ENCODE measurements at regions not wholly inside any gene's neighbourhood (a gene's known extent, or its start where the extent isn't known, plus 50 kb on each side); places are given as distances from the start of the nearest gene placed in this dataset.

GRCh38 chr5:158074597-158074991, 215.6 kb upstream of the CLINT1 start:
- no peak for TF ChIP-seq ATF3 (CRISPR knock-in tag; conservative IDR thresholded peaks at IDR 0.05)
- TF ChIP-seq, protein P1, sequence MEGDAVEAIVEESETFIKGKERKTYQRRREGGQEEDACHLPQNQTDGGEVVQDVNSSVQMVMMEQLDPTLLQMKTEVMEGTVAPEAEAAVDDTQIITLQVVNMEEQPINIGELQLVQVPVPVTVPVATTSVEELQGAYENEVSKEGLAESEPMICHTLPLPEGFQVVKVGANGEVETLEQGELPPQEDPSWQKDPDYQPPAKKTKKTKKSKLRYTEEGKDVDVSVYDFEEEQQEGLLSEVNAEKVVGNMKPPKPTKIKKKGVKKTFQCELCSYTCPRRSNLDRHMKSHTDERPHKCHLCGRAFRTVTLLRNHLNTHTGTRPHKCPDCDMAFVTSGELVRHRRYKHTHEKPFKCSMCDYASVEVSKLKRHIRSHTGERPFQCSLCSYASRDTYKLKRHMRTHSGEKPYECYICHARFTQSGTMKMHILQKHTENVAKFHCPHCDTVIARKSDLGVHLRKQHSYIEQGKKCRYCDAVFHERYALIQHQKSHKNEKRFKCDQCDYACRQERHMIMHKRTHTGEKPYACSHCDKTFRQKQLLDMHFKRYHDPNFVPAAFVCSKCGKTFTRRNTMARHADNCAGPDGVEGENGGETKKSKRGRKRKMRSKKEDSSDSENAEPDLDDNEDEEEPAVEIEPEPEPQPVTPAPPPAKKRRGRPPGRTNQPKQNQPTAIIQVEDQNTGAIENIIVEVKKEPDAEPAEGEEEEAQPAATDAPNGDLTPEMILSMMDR (IDR thresholded peaks at IDR 0.05), result no peak
- no peak for TF ChIP-seq ESRRA (CRISPR knock-in tag; IDR thresholded peaks at IDR 0.05; ENCODE audit: borderline replicate concordance)
- TF ChIP-seq, protein P2, sequence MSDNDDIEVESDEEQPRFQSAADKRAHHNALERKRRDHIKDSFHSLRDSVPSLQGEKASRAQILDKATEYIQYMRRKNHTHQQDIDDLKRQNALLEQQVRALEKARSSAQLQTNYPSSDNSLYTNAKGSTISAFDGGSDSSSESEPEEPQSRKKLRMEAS (CRISPR knock-in tag; IDR thresholded peaks at IDR 0.05), result no peak
- no peak for TF ChIP-seq ARID4B (CRISPR knock-in tag; IDR thresholded peaks at IDR 0.05; ENCODE audit: borderline replicate concordance)
- no peak for TF ChIP-seq ZBTB21 (CRISPR knock-in tag; IDR thresholded peaks at IDR 0.05; ENCODE audit: borderline replicate concordance)
- TF ChIP-seq USF2 (CRISPR knock-in tag; IDR thresholded peaks at IDR 0.05), result no peak
- TF ChIP-seq SOX15 (CRISPR knock-in tag; IDR thresholded peaks at IDR 0.05), result no peak
- no peak for TF ChIP-seq GABPB1 (CRISPR knock-in tag; IDR thresholded peaks at IDR 0.05)
- TF ChIP-seq NFE2L1 (CRISPR knock-in tag; IDR thresholded peaks at IDR 0.05), result no peak

Measured in WTC11 (cell line).